ENCODE measurements at regions not wholly inside any gene's neighbourhood (a gene's known extent, or its start where the extent isn't known, plus 50 kb on each side); places are given as distances from the start of the nearest gene placed in this dataset.
"Not testable (repeated sequence)": the region's sequence is repeated elsewhere in the genome, so short reads cannot be mapped to it uniquely, and the experiment has no call there.

DNA sequence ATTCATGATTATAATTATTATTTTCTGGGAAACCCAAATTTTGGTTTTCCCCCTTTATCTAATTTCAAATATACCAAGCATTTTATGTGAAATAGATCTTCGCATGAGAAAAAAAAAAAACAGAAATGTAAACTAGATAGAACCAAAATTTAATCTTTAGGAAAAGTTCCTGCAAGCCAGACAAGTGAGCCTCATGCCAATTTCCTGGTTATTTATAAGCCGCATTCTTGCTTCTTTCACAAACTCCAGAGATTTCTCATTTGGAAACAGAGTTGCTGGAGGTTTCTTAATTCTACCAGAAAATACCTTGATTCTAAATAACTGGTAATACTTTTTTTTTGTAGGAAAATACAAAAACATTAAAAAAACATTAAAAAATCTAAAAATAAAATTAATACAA lies 690.4 kb upstream of the IGFBP3 start:
- no peak overlapping the region for H3K27ac Mint-ChIP-seq
- no peaks in the 10 kb centered on the region for H3K36me3 Mint-ChIP-seq (ENCODE audit: low read depth)
- no peaks in the 10 kb centered on the region for H3K4me1 Mint-ChIP-seq (ENCODE audit: low read depth)
- no peaks in the 10 kb centered on the region for H3K27me3 Mint-ChIP-seq
- peaks cover 12% of the 10 kb centered on the region for H3K9me3 Mint-ChIP-seq
- intact Hi-C loops (cut with micrococcal nuclease), result no loop called here
- H3K4me3 Mint-ChIP-seq, result no peak overlapping the region

DNA sequence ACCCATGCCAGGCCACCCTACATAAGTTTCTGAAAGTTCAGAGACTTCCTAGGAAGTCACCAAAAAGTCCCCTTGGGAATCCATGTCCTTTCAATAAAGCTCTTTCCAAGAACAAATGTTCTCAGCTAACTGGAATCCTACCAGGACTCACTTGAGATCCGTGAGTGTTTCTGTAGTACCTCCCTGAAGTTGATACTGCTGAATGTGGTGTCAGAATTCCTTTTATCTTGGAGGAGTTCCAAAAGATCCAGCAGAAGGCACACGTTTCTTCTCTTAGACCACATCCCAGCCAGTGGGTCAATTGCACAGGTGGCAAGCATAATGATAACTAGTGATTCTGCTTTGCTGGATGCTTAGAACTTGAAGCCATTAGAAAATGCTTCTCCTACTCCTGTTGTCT lies 689.7 kb upstream of the IGFBP3 start:
- no peak overlapping the region for H3K27ac Mint-ChIP-seq
- peaks cover 12% of the 10 kb centered on the region for H3K9me3 Mint-ChIP-seq
- H3K4me1 Mint-ChIP-seq (ENCODE audit: low read depth), result no peaks in the 10 kb centered on the region
- intact Hi-C loops (cut with micrococcal nuclease), result no loop called here
- no peaks in the 10 kb centered on the region for H3K27me3 Mint-ChIP-seq
- no peak overlapping the region for H3K4me3 Mint-ChIP-seq
- no peaks in the 10 kb centered on the region for H3K36me3 Mint-ChIP-seq (ENCODE audit: low read depth)

DNA sequence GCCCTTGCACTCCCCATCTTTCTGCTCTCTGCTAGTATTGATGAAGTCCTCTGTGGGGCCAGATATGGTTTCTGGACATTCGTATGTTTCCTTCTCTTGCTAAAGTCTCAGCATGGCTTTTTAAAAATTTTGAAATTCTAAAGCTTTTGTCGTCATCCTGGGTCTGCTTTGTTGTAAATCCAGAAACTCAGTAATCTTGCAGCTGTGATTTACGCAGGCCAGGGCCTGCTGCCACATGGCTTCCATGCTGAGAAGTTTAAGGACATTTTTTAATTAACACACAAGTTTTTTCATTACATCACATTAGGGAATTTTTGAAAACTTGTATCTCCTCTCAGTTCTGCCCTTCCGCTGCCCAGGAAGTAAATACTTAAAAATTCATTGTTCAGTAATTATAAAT lies 686.1 kb upstream of the IGFBP3 start:
- intact Hi-C loops (cut with micrococcal nuclease), result no loop called here
- Mint-ChIP-seq H3K4me1 (ENCODE audit: low read depth) (no peaks in the 10 kb centered on the region), H3K27me3 (no peaks in the 10 kb centered on the region), H3K27ac (no peak overlapping the region), H3K36me3 (ENCODE audit: low read depth) (no peaks in the 10 kb centered on the region), H3K4me3 (no peak overlapping the region), H3K9me3 (no peaks in the 10 kb centered on the region)

DNA sequence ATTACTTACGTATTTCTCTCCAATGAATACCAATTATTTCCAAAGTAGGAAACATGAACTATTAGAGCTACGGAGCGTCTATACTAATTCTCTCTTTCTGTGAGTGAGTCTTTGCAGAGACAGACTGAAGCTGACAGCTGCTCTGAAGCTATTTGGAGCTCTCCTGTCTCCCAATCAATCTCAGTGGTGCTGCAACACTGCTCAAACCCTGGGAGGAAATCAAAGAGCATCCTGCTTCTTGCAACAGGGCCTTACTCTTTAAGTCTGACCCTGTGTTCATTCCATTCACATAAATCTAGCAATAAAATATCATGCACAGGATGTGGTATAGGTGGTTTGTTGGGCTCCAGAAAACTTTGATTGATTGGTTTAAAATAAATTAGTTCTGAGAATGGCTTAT lies 685.7 kb upstream of the IGFBP3 start:
- no peak overlapping the region for H3K27ac Mint-ChIP-seq
- no peaks in the 10 kb centered on the region for H3K4me1 Mint-ChIP-seq (ENCODE audit: low read depth)
- no peak overlapping the region for H3K4me3 Mint-ChIP-seq
- intact Hi-C loops (cut with micrococcal nuclease), result no loop called here
- no peaks in the 10 kb centered on the region for H3K9me3 Mint-ChIP-seq
- no peaks in the 10 kb centered on the region for H3K27me3 Mint-ChIP-seq
- no peaks in the 10 kb centered on the region for H3K36me3 Mint-ChIP-seq (ENCODE audit: low read depth)

DNA sequence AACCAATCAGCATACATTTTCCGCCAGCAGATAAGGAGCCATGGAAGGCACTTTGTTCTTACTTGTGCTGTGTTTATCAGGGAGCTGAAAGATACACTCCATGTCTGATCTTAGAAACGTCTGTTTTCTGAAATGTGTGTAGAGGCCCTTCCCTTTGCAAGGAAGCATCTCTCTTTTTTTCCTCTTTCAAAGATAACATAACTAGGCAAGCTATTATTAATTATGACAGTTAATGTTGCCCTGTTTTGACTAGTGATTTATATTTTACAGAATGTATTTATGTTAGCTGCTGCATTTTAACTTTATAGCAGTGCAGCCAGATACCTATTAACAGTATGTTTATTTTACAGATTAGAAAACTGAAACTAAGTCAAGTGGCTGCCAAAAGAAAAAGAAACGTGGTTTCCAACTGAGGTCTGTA lies 683.2 kb upstream of the IGFBP3 start:
- Mint-ChIP-seq H3K36me3 (ENCODE audit: low read depth) (no peaks in the 10 kb centered on the region), H3K4me3 (no peak overlapping the region), H3K9me3 (peaks cover 7% of the 10 kb centered on the region), H3K4me1 (ENCODE audit: low read depth) (no peaks in the 10 kb centered on the region), H3K27ac (no peak overlapping the region), H3K27me3 (no peaks in the 10 kb centered on the region)
- intact Hi-C loops (cut with micrococcal nuclease), result no loop called here

DNA sequence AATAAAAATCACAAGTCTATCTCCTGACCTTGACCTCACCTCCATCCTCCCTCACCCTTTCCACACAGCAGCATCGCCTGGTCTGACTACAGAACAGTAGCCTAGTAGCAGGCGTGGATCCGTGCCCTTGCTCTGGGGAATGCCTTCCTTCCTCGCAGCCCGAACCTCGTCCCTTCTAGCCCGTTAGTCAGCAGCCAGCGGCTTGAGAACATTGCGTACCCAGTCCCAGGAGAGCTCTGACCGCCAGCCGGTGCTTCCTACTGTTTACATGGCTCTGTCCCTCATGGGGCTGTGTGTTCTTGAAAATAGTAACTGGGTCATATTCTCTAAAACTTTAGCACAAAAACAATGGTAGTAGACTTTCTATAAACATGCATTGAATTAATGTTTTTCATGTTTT lies 682.7 kb upstream of the IGFBP3 start:
- Mint-ChIP-seq H3K36me3 (ENCODE audit: low read depth) (no peaks in the 10 kb centered on the region), H3K4me3 (no peak overlapping the region), H3K9me3 (peaks cover 9% of the 10 kb centered on the region), H3K27me3 (no peaks in the 10 kb centered on the region), H3K27ac (no peak overlapping the region), H3K4me1 (ENCODE audit: low read depth) (no peaks in the 10 kb centered on the region)
- intact Hi-C loops (cut with micrococcal nuclease), result no loop called here

DNA sequence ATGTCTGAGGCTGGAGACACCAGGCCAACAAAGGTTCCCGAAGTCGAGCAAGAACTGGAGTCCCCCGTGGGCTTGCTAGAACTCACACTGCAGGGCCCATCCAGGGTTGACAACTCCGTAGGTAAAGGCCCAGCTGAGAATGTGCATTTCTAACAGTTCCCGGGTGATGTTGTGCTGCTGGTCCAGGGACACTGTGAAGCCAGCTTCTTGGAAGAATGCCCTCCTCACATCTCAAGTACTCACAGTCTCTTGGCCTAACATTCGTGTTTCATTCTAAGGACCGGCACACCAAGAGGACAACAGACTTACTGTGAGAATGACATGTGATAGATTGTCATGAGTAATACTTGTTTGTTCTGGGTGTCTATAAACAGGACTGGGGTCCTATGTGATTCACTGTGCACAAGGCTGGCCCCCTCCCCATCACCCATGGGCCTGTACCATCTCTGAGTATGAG lies 682.3 kb upstream of the IGFBP3 start:
- H3K4me1 Mint-ChIP-seq (ENCODE audit: low read depth), result no peaks in the 10 kb centered on the region
- no peaks in the 10 kb centered on the region for H3K36me3 Mint-ChIP-seq (ENCODE audit: low read depth)
- H3K9me3 Mint-ChIP-seq, result peaks cover 9% of the 10 kb centered on the region
- no peak overlapping the region for H3K4me3 Mint-ChIP-seq
- no peaks in the 10 kb centered on the region for H3K27me3 Mint-ChIP-seq
- intact Hi-C loops (cut with micrococcal nuclease), result no loop called here
- no peak overlapping the region for H3K27ac Mint-ChIP-seq

DNA sequence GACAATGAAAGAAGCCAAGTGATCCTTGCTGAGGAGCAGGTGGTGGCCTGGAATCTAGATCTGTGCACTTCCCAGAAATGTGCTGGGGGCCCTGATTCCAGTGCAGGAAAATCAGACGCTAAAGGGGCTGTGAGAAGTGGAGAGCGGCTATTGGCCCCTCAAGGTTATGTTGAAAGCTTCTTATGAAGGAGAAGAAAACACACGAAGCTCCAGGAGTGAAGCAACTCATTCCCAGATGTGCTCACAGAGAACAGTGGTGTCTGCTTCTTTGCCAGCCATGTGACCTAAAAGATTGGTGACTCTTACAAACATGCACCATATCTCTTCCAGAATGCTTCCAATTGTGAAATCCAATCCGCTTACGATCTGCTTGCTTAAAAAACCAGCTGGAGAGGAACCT lies 679.3 kb upstream of the IGFBP3 start:
- Mint-ChIP-seq H3K27ac (no peak overlapping the region), H3K4me3 (no peak overlapping the region), H3K9me3 (peaks cover 9% of the 10 kb centered on the region), H3K36me3 (ENCODE audit: low read depth) (no peaks in the 10 kb centered on the region), H3K4me1 (ENCODE audit: low read depth) (no peaks in the 10 kb centered on the region), H3K27me3 (no peaks in the 10 kb centered on the region)
- intact Hi-C loops (cut with micrococcal nuclease), result no loop called here

DNA sequence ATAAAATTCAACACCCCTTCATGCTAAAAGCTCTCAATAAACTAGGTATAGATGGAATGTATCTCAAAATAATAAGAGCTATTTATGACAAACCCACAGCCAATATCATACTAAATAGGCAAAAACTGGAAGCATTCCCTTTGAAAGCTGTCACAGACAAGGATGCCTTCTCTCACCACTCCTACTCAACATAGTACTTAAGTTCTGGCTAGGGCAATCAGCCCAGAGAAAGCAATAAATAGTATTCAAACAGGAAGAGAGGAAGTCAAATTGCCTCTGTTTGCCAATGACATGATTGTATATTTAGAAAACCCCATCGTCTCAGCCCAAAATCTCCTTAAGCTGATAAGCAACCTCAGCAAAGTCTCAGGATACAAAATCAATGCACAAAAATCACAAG lies 673.8 kb upstream of the IGFBP3 start:
- H3K27me3 Mint-ChIP-seq; H3K4me1 Mint-ChIP-seq (ENCODE audit: low read depth); H3K27ac Mint-ChIP-seq; intact Hi-C loops (cut with micrococcal nuclease); H3K36me3 Mint-ChIP-seq (ENCODE audit: low read depth); H3K4me3 Mint-ChIP-seq: not testable (repeated sequence)
- peaks cover 41% of the 10 kb centered on the region for H3K9me3 Mint-ChIP-seq

DNA sequence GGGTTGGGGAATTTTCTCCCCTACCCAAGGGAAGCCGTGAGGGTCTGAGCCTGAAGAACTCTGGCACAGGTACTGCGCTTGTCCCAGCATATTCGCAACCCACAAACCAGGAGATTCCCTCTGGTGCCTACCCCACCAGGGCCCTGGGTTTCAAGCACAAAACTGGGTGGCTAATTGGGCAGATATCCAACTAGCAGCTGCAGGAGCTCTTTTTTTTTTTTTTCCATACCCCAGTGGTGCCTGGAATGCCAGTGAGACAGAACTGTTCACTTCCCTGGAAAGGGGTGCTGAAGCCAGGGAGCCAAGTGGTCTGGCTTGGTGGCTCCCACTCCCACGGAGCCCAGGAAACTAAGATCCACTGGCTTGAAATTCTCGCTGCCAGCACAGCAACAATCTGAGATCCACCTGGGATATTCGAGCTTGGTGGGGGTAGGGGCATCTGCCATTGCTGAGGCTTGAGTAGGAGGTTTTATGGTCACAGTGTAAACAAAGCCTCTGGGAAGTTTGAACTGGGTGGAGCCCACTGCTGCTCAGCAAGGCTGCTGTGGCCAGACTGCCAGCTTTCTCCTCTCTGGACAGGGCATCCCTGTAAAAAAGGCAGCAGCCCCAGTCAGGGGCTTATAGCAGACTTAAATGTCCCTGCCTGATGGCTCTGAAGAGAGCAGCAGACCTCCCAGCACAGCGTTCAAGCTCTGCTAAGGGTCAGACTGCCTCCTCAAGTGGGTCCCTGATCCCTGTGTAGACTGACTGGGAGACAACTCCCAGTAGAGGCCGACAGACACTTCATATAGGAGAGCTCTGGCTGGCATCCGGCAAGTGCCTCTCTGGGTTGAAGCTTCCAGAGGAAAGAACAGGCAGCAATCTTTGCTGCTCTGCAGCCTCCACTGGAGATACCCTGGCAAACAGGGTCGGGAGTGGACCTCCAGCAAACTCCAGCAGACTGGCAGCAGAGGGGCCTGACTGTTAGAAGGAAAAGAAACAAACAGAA lies 670.1 kb upstream of the IGFBP3 start:
- H3K4me1 Mint-ChIP-seq (ENCODE audit: low read depth); H3K36me3 Mint-ChIP-seq (ENCODE audit: low read depth); intact Hi-C loops (cut with micrococcal nuclease); H3K4me3 Mint-ChIP-seq; H3K27ac Mint-ChIP-seq; H3K27me3 Mint-ChIP-seq: not testable (repeated sequence)
- peaks cover 53% of the 10 kb centered on the region for H3K9me3 Mint-ChIP-seq

DNA sequence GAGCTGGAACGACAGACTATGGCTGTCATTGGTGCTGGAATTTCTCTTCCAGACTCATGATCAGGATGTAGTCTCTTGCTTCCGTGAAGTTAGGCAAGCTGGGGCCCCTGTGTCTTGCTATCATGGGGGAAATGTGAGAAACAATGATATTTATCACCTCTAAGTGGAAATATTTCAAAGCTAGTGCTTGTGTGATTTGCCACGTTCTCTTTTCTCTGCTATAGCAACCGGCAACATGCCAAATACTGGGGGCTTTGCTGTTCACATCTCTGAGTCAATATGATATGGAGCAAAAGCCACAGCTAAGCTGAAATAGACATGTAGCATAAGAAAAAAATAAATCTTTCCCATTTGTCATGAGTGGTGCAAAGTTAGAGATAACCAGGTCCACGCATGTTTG lies 668.2 kb upstream of the IGFBP3 start:
- intact Hi-C loops (cut with micrococcal nuclease), result no loop called here
- H3K4me3 Mint-ChIP-seq, result no peak overlapping the region
- no peaks in the 10 kb centered on the region for H3K4me1 Mint-ChIP-seq (ENCODE audit: low read depth)
- H3K9me3 Mint-ChIP-seq, result peaks cover 52% of the 10 kb centered on the region
- H3K27ac Mint-ChIP-seq, result no peak overlapping the region
- no peaks in the 10 kb centered on the region for H3K36me3 Mint-ChIP-seq (ENCODE audit: low read depth)
- no peaks in the 10 kb centered on the region for H3K27me3 Mint-ChIP-seq

DNA sequence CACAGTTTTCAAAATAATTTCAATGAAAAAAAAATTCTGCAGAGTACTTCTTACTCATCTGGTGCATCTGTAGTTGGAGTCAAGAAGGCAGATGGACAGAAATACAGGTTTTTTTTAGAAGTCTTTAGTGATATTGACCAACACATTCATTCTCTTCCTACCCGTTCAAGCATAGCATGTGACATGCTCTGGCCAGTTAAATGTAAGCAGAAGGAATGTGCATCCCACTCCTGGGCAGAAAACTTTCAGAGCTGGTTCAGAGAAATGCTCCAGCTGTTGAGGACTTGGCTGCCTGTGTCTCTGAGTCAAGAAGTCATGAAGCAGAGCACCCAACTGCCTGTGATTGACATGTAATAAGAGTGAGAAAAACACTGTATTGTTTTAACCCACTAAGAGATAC lies 665.3 kb upstream of the IGFBP3 start:
- intact Hi-C loops (cut with micrococcal nuclease), result no loop called here
- Mint-ChIP-seq H3K27me3 (no peaks in the 10 kb centered on the region), H3K4me3 (no peak overlapping the region), H3K27ac (no peak overlapping the region), H3K36me3 (ENCODE audit: low read depth) (no peaks in the 10 kb centered on the region), H3K4me1 (ENCODE audit: low read depth) (no peaks in the 10 kb centered on the region), H3K9me3 (peaks cover 33% of the 10 kb centered on the region)

DNA sequence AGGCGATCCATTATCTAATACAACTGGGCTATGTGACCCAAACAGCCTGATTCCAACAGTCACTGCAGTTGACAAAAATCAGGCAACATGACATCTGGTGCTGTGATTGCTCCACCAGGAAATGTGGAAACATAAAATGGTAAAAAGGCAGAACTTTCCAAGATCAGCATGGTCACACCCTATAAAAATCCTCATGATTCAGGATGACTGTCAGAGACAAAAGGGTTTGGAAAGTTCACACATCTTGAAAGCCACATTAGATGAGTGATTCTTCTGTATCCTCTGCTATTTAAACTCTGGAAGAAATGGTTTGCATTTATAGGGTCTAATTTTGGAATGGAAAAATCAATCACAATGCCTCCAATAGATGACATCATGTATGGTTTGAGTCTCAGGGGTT lies 662.6 kb upstream of the IGFBP3 start:
- Mint-ChIP-seq H3K9me3 (peaks cover 20% of the 10 kb centered on the region), H3K4me1 (ENCODE audit: low read depth) (no peaks in the 10 kb centered on the region), H3K27ac (no peak overlapping the region), H3K27me3 (no peaks in the 10 kb centered on the region), H3K4me3 (no peak overlapping the region), H3K36me3 (ENCODE audit: low read depth) (no peaks in the 10 kb centered on the region)
- intact Hi-C loops (cut with micrococcal nuclease), result no loop called here

DNA sequence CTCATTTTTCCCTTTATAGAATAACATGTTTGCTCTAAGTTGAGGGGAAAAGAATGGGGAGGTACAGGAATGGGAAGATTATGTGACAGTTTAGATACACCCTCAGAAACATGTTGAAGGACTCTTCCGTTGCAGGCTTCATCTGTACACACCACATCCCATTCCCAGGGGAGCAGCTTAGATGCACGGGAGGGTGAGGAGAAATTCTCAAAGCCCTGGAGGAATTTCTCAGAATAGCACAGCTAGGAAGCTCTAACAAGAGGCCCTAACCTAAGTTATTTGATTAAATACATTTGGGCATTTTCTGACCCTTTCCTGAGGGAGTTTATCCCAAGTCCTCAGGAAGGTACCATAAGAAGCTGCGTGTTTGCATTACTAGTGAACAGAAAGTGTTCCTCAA lies 660.2 kb upstream of the IGFBP3 start:
- intact Hi-C loops (cut with micrococcal nuclease), result no loop called here
- Mint-ChIP-seq H3K4me3 (no peak overlapping the region), H3K36me3 (ENCODE audit: low read depth) (no peaks in the 10 kb centered on the region), H3K9me3 (peaks cover 28% of the 10 kb centered on the region), H3K27ac (no peak overlapping the region), H3K27me3 (no peaks in the 10 kb centered on the region), H3K4me1 (ENCODE audit: low read depth) (no peaks in the 10 kb centered on the region)

DNA sequence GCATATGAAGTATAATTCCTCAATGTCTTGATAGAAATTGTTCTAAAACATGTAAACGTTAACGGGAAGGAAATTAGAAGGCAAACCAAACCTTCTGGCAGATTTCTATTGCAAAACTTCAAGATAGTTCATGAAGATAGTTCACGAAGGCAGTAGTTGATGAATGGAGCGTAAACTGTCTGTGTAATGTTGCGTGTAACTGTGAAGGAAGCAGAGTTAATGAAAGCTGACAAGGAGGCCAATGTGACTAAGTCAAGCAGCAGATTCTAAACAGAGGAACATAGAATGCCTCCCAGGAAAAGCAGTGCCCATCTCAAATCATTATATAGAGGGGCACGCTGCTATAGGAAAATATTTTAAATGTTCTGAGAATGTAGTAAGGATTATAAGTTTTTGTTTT lies 659.7 kb upstream of the IGFBP3 start:
- H3K27ac Mint-ChIP-seq, result no peak overlapping the region
- H3K9me3 Mint-ChIP-seq, result peaks cover 30% of the 10 kb centered on the region
- no peaks in the 10 kb centered on the region for H3K27me3 Mint-ChIP-seq
- H3K36me3 Mint-ChIP-seq (ENCODE audit: low read depth), result no peaks in the 10 kb centered on the region
- H3K4me1 Mint-ChIP-seq (ENCODE audit: low read depth), result no peaks in the 10 kb centered on the region
- H3K4me3 Mint-ChIP-seq, result no peak overlapping the region
- intact Hi-C loops (cut with micrococcal nuclease), result no loop called here
